HUDEP-2 (cell line): ENCODE measurements at regions not wholly inside any gene's neighbourhood (a gene's known extent, or its start where the extent isn't known, plus 50 kb on each side); places are given as distances from the start of the nearest gene placed in this dataset.
"Not testable (repeated sequence)": the region's sequence is repeated elsewhere in the genome, so short reads cannot be mapped to it uniquely, and the experiment has no call there.

Experiments used
- DNase-seq, 76 experiments: peaks; one replicate each; lab custom pipeline; 2025; ENCODE audit not compliant: unreplicated experiment in 76 of 76; lab: John Stamatoyannopoulos, UW

DNA sequence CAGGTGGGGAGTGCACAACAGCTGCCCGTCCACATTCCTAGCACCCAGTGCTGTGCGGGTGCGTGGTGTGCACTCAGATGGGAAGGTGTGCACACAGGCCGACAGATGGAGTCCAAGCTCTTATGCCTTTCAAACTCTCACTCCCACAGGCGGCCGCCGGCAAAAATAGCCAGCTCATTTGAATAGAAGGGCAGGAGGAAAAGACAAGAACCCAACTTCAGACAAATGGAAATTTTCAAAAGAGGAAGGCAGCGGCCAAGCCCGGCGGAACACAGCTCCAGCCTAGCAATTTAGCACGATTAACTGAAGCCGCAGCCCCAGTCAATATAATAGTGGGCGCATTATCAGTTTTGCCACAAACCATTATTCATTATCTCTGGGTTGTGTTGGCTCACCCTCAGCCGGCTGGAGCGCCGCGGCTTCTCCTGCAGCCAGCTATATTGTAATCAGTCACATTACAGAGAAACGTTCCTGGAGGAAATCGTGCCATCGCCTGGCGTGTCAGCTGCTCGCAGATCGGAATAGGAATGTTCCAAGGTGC is 103.9 kb upstream of the SEC14L1 start:
- DNase-seq, result peak in 72 of 76 experiments; percentile 7 to 81 (median 55)

DNA sequence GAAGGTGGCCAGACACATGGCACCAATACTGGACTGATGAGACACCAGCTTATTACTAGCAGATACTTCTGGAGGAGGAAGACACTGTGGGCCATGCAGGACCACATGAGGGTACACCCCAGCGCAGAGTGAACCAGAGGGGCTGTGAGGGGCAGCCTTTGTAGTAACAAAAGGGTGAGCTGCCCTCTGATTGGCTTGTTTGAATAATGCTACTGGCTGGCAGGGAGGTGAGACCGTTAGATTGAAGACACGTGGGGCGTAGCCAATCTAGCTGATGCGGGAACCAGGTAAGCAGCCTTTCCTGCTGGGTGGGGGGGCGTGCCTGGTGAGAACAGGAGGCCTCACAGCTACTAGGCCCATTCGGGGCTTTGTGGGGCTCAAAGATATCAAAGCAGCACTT is 102.8 kb upstream of the SEC14L1 start:
- no peak for DNase-seq

DNA sequence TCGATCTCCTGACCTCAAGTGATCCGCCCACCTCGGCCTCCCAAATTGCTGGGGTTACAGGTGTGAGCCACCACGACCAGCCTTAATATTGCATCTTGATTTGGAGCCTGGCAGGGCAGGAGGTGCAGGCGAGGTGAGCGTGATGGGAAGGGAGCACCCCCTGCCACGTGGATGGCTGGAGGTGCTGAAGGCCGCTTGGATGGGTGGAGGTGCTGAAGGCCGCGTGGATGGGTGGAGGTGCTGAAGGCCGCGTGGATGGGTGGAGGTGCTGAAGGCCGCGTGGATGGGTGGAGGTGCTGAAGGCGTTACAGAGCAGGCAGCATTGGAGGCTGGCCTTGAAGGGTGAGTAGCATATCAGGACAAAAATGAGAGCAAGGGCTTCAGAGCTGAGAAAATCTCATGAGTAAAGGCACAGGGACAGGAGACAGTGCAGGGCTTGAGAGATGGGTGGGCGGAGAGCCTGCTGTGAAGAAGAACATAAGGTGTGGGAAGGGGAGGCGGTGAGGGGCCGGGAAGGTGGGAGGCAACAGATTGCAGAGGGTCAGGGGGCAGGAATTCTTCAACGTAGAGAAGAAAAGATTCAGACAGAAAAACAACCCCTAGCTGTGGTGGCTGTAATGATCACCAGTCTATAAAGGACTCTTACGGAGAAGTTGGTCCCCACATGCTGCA is 101.7 kb upstream of the SEC14L1 start:
- no peak for DNase-seq

DNA sequence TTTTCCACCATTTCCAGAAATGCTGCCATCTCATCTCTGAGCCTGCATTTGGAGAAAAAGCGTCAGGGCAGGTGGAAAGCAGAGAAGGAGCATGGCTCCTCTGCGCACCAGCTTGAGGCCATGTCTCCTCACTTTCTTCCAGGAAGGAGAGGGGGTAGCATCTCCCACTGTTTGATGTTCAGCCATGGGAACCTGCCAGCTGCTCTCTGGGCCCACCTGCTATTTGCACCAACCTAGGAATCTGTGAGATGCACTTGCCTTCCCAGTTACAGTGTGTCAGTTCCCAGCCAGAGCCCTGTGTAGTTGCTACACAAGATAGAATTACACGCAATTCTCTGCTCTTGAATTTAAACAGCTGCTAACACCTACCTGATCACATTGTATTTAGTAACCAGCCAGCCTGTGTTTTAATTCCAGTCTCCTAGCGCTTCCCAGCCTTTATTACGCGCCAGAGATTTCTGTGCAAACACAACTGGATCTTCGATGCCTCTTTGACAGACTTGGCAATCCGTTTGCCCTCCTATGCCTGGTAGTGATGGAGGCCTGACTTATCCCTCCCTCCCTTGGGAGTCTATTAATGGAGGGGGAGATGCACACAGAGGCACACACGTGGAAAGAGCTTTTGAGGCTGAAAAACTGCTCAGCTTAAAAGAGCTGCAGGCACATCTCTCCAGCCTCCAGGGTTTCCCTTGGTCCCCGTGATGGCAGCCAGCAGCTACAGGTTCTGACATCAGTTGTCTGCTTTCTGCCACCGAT is 98.1 kb upstream of the SEC14L1 start:
- no peak for DNase-seq

DNA sequence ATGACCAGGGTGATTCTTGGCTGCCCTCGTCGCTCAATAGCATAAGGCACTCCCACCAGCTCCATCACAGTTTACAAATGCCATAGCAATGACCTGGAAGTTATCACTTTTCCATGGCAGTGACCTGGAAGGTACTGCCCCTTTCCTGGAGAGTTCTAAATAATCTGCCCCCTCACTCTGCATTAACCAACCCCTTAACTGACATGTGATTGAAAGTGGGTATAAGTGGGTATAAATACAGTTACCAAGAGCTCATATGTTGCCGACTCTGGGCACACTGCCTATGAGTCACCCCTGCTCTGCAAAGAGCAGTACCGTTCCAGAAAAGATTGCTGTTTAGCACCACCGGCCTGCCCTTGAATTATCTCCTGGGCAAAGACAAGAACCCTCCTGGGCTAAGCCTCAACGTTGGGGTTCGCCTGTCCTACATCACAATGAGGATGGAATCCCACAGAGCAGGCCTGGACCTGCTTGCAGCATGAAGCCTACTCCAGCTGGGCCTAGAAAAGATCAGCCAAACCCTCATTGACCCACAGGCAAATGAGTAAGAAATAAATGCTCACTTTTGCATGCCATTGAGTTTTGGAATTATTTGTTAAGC is 95.2 kb upstream of the SEC14L1 start:
- no peak for DNase-seq

DNA sequence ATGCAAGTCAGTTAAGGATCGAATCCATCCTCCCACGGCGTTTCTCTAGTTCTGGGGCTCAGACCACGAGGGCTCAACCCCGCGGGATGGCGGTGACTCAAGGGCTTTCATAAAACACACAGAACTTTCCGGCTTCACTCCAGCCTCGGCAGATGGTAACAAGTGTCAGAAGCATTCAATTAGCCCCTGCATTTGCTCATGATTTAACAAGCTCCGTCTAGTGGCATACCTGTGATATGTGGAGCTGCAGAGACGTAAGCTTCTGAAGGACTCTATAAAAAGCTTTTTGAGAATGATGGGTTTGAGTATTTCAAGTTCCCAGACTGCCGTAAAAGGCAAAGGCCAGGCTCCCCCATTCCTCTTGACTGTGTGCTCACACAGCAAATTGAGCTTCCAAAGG is 91.3 kb upstream of the SEC14L1 start:
- no peak for DNase-seq

DNA sequence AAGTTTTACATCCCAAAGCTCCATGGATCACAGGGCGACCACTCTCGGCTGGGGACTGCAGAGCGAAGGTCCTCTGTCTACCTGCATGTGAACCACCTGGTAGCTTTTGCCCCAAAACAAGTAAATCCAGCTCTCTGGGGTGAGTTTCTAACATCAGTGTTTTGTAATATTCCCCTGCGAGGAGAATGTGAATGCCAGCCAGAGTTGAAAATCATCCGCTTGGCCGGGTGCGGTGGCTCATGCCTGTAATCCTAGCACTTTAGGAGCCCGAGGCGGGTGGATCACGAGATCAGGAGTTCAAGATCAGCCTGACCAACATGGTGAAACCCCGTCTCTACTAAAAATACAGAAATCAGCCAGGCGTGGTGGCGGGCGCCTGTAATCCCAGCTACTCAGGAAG is 89.9 kb upstream of the SEC14L1 start:
- DNase-seq, result not testable (repeated sequence)

DNA sequence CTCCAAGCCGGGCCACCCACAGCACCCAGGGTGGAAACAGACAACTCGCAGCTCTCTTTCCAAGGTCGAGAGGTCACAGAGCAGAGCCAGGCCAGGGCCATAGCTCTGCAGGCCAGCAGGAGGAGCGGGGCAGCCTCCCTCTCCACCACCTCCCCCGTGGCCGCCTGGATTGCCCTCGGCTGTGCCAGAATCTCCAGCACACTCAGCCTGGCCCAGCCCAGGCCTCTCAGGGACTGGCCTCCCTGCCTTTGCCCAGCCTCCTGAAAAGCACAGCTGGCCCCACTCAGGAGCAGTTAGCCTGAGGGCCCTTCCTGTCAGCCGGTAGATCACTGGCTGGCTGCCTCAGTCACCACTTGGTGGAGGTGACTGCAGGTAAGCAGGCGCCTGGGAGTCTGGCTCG is 85.8 kb upstream of the SEC14L1 start:
- DNase-seq, result no peak

DNA sequence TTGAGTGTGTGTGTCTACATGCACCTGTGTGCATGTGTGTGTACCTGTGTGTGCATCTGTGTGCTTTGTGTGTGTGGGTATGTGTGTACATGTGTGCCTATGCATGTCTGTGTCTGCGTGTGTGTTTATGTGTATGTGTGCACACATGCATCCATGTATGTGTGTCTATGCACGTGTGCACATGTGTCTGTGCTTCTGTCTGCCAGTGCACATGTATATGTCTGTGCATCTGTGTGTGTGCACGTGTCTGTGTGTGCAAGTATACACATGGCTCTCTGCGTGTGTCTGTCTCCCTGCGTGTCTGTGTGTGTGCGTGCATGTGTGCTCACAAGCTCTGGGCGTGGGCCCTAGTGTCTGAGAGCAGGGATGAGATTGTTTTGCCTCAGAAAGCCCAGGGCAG is 85.3 kb upstream of the SEC14L1 start:
- no peak for DNase-seq

DNA sequence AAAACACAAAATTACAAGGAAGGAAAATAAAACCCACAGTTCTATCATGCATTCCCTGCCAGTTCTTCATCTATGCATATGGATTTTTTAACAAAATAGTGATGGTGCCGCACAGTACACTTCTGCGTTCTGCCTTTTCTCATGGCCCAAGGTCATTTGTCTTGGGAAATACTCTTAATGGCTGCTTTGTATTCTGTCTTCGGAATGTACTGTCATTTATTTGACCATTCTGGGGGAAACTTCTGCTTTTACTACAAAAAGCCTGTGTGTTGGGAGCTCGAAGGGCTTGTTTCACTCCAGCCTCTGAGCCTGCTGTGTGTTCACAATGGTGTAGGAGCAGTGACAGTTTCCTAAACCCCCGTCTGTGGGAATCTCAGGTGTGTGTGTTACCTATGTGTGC is 82.8 kb upstream of the SEC14L1 start:
- no peak for DNase-seq

DNA sequence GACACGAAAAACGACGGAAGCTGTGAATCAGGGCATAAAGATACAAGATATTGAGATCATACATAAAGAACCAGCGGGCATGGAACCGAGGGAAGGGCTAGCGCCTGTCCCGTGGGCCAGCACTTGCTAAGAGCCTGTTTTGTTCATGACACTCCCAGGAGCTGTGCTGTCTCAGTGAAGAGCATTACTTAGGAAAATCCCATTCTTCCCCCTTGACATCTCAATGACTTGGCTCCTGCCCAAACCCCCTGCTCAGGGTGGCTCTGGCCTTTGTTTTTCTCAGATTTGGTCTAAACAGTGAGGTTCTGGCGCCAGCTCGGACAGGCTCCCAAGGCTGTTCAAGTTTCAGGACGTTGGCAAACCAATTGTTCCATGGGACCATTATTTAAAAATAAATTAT is 79.1 kb upstream of the SEC14L1 start:
- DNase-seq, result no peak

DNA sequence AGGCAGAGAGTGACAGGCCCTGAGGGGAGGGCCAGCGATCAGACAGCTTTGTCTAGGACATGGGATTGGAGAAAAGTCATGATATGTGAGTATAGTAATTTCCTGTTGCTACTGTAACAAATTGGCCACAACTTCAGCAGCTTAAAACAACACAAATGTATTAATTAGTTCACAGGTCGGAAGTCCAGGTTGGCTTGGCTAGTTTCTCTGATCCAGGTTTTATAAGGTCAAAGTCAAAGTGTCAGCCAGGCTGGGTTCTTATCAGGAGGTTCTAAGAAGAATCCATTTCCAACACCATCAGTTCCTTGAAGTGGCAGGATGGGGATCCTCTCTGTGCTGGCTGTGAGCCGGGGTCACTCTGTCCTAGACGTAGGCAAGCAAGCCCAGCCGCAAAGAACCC is 76.2 kb upstream of the SEC14L1 start:
- DNase-seq, result no peak

DNA sequence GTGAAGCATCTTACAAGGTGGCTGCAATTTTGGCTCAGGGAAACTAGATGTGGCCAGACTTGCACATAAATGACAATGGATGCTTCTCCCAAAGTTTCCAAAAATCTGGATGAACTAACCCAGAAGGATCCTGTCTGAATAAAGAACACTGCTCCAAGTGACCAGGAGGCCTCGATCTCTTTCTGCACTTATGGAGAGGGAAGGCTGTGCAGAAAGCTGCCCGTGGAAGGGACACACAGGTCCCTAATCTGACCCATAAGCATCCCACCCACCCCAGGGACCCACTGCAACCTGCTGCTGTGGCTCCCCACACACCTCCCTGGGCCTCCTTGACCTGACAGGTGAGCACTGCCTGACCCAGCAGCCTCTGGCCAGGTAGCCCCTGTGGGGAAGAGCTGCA is 74.6 kb upstream of the SEC14L1 start:
- DNase-seq, result no peak

DNA sequence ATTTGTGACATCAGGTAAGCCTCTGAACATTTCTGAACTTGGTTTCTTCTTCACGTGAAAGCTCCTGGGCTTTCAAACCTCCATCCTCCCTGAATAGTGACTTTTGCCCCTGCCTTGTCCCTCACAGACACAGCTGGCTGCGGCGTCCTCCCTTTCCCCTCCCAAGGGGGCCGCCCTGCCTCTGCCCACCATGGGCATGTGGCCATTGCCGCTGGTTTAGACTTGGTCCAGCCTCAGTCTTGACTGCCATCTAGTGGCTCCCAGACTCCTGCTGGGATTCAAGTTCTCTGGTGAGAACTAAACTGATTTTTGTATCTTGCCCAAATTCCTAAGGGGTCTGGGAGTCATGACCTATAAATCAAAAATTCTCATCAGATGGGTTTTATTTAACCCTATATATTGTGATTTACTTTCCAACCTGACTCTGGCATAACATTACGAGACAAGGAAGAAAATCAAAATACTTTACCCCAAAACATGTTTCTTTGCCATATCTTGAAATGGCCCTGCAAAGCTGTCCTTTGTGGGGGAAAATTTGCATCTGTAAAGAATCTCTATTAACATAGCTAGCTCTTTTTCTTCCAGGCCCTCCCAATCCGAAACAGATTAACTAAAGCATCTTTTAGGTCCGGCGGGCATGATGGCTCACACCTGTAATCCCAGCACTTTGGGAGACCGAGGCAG is 73.9 kb upstream of the SEC14L1 start:
- peak in 39 of 76 experiments; percentile 1 to 59 (median 28) for DNase-seq

DNA sequence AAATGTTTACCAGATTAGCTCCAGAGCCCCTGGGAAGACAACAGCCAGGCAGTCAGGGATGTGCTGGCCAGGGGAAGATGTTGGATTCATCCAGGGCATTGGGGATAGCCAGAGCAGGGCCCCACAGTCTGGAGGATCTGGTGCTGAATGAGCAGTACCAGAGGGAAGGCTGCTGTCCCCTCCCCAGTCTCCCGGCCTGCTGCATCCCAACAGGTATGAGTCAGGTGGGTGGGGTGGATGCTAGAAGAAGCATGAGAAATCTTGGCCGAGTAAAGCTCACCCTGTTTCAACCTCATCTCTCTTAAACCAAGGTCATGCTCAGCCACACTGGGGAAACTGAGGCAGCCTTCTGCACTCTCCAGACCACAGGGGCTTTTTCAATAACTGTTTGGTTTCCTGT is 71.9 kb upstream of the SEC14L1 start:
- DNase-seq, result no peak

DNA sequence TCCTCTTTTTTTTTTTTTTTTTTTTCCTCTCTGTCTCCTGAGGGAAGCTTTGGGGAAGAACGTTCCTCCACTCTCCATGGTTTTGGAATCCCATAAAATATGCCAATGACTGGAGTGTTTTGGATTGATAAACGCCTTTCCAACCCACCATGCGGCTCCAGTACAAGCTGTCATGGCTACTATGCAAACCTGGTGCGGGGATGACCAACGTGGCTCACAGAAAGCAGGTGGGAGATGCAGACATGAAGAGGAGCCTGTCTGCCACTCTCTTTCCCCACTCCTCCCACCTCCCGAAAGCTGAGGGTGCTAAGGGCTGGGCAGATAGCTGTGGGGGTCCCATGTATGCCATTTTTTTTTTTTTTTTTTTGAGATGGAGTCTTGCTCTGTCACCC is 69.9 kb upstream of the SEC14L1 start:
- DNase-seq, result peak in 25 of 76 experiments; percentile 3 to 58 (median 27)

DNA sequence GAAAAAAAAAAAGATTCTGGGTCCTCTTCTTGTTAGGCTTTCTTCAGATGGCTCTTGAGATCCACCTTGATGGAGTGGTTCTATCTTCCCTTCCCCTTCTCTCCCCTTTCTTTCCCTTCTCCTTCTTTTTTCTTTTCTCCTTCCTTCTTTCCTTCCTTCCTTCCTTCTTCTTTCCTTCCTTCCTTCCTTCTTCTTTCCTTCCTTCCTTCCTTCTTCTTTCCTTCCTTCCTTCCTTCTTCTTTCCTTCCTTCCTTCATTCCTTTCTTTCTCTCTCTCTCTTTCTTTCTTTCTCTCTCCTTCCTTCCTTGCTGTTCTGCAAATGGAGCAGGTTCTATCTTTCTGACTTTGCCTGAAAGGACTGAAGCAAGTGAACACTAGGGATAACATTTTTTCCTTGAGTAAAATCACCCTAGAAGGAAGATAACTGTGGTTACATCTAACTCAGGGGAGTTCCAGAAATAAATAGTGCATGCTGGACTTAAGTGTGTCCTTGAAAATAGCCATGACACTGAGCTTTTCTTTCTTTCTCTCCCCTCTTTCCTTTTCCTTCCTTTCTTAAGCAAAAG is 68.8 kb upstream of the SEC14L1 start:
- no peak for DNase-seq

DNA sequence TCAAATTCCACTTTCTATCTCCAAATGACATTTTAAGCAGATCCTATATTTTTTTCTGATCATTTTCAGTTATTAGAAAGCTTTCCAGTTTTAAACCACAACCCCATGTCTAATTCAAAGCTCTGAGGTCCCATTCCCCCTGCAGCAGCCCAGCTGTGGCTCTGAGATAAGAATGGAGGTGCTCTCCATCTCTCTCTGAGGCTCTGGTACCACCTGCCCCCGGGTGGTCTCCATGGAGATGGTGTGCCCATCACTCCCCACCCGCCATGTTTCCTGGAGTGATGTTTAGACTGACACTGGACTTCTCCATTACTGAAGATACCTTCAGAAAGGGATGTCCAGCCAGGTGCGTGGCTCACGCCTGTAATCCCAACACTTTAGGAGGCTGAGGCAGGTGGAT is 68.1 kb upstream of the SEC14L1 start:
- peak in 15 of 76 experiments; percentile 2 to 28 (median 12) for DNase-seq

DNA sequence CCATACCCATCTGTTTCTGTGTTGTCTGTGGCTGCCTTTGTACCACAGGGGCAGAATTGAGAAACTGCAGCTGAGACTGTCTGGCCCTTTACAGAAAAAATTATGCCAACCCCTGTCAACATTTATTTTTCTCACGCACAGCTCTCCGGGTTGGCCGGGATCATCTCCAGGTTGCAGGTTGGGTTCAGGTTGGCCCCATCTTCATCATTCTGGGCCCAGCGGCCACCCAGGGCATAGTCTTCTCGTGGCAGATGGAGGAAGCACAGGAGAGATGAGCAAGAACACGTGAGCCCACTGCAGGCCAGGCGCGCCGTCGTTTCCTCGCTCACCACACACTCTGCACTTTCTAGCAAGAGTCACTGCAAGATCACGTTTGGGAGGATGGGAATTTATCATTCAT is 66.1 kb upstream of the SEC14L1 start:
- no peak for DNase-seq

DNA sequence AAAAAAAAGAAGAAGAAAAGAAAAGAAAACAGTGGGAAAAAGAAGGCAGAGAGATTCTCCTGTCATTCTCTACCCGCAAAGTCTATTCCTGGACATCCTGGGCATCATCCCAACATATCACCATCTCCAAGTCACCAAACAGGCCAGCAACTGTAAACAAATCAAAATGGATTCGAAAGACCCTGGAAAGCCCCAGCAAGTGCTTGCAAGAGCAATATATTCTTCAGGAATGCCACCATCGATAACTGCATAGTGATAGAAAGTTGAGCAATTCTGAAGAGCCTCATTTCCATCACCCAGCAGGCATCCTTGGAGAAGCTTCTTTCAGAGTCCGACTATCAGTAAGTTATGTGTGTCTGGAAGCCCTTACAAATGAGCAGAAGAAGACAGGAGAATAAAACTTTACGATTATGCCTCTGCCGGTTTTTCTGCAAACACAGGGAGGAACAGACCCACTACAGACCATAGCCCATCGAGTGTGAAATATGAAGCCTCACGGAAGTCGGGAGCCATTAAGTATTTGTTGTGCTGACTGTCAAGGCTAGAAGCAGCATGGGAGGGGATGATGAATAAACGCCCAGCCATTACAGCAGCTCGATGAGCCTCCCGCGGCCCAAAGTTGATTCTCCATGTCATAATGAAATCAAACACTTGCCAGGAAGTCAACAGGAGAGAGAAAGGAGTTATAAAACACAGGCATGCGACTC is 64.5 kb upstream of the SEC14L1 start:
- no peak for DNase-seq
